Spinal cord (tissue), 9 donors: ENCODE measurements at regions not wholly inside any gene's neighbourhood (a gene's known extent, or its start where the extent isn't known, plus 50 kb on each side); places are given as distances from the start of the nearest gene placed in this dataset.
A peak's percentile ranks its signal among the peaks of the same experiment; 100 is the strongest.
"Not testable (repeated sequence)": the region's sequence is repeated elsewhere in the genome, so short reads cannot be mapped to it uniquely, and the experiment has no call there.

Source experiments
- DNase-seq, 6 donors: peaks; one replicate each; pipeline versions ENCODE4 v3.0.0 to v3.0.0-alpha.2; 2013 to 2015; ENCODE audit warnings: low spot score in 6 of 6, low read depth in 4 of 6
- H3K27ac ChIP-seq: one replicate; pipeline ENCODE4 v1.5.1; 2013; ENCODE audit warnings: low read depth, low read length, control low read depth
- H3K27me3 ChIP-seq: one replicate; pipeline ENCODE4 v1.6.1; 2013; ENCODE audit warnings: low read length; ENCODE audit not compliant: control insufficient read depth, insufficient read depth
- H3K36me3 ChIP-seq: one replicate; pipeline ENCODE4 v1.6.1; 2013; ENCODE audit warnings: low read length; ENCODE audit not compliant: control insufficient read depth, insufficient read depth
- H3K4me1 ChIP-seq: one replicate; pipeline ENCODE4 v1.6.1; 2013; ENCODE audit warnings: low read length; ENCODE audit not compliant: control insufficient read depth, insufficient read depth
- H3K4me3 ChIP-seq: one replicate; pipeline ENCODE4 v1.5.1; 2013; ENCODE audit warnings: low read depth, low read length, control low read depth
- H3K9me3 ChIP-seq: one replicate; pipeline ENCODE4 v1.6.1; 2013; ENCODE audit warnings: low read length; ENCODE audit not compliant: control insufficient read depth, insufficient read depth
- WGBS: methylation state at CpG from one replicate; pipeline ENCODE4 v1.1.5; 2013; ENCODE audit warnings: missing lambda C conversion rate; ENCODE audit not compliant: insufficient coverage; 5-methylcytosine and 5-hydroxymethylcytosine counted together
- donor health status: healthy.

GRCh38 chrX:151042842-151043241 is 59.7 kb downstream of the HMGB3 start:
- 34% methylated on average over 2 of the region's 2 CpGs for WGBS
- H3K4me3 ChIP-seq: no peak overlapping the region
- no peaks in the 10 kb centered on the region for H3K36me3 ChIP-seq
- DNase-seq: no peak
- H3K27me3 ChIP-seq: no peaks in the 10 kb centered on the region
- H3K27ac ChIP-seq: no peak overlapping the region
- H3K9me3 ChIP-seq: no peaks in the 10 kb centered on the region
- no peaks in the 10 kb centered on the region for H3K4me1 ChIP-seq

GRCh38 chrX:151066373-151066772 is 83.2 kb downstream of the HMGB3 start:
- WGBS: no CpG with 5 or more reads among the region's 3 CpGs

GRCh38 chrX:151073767-151074166 is 90.6 kb downstream of the HMGB3 start:
- Histone ChIP-seq H3K4me3 (no peak overlapping the region), H3K27ac (no peak overlapping the region), H3K27me3 (no peaks in the 10 kb centered on the region), H3K9me3 (no peaks in the 10 kb centered on the region), H3K36me3 (no peaks in the 10 kb centered on the region), H3K4me1 (no peaks in the 10 kb centered on the region)
- 95% methylated on average over 12 of the region's 12 CpGs for WGBS
- no peak for DNase-seq

More at GRCh38 chrX:151066373-151066772, 83.2 kb downstream of the HMGB3 start:
- not testable (repeated sequence) for H3K36me3 ChIP-seq, H3K27me3 ChIP-seq, H3K27ac ChIP-seq, H3K9me3 ChIP-seq, DNase-seq, H3K4me3 ChIP-seq, H3K4me1 ChIP-seq

GRCh38 chrX:151081016-151081415 is 95.4 kb upstream of the GPR50 start:
- H3K36me3 ChIP-seq: no peaks in the 10 kb centered on the region
- DNase-seq: peak in 1 of 6 donors; percentile 49
- no peak overlapping the region for H3K27ac ChIP-seq
- no peaks in the 10 kb centered on the region for H3K9me3 ChIP-seq
- no peaks in the 10 kb centered on the region for H3K27me3 ChIP-seq
- H3K4me1 ChIP-seq: peaks cover 11% of the 10 kb centered on the region
- WGBS: 75% methylated on average over 9 of the region's 9 CpGs
- H3K4me3 ChIP-seq: no peak overlapping the region

GRCh38 chrX:151082077-151082948 is 94.1 kb upstream of the GPR50 start:
- Histone ChIP-seq H3K4me3 (peak overlapping the region; percentile 6), H3K27ac (no peak overlapping the region), H3K27me3 (no peaks in the 10 kb centered on the region), H3K4me1 (peaks cover 11% of the 10 kb centered on the region), H3K36me3 (no peaks in the 10 kb centered on the region), H3K9me3 (no peaks in the 10 kb centered on the region)
- WGBS: 13% methylated on average over 37 of the region's 41 CpGs
- peak in 5 of 6 donors; percentile 27 to 87 (median 49) for DNase-seq

GRCh38 chrX:151084454-151084853 is 91.9 kb upstream of the GPR50 start:
- no peak overlapping the region for H3K4me3 ChIP-seq
- no peaks in the 10 kb centered on the region for H3K27me3 ChIP-seq
- peaks cover 11% of the 10 kb centered on the region for H3K4me1 ChIP-seq
- no peaks in the 10 kb centered on the region for H3K36me3 ChIP-seq
- H3K9me3 ChIP-seq: no peaks in the 10 kb centered on the region
- no peak overlapping the region for H3K27ac ChIP-seq
- no peak for DNase-seq
- WGBS: 73% methylated on average over 1 of the region's 1 CpG

- no peaks in the 10 kb centered on the region for H3K9me3 ChIP-seq
- WGBS: 88% methylated on average over 1 of the region's 3 CpGs
- H3K36me3 ChIP-seq: no peaks in the 10 kb centered on the region
- no peaks in the 10 kb centered on the region for H3K27me3 ChIP-seq
- peaks cover 11% of the 10 kb centered on the region for H3K4me1 ChIP-seq
- H3K27ac ChIP-seq: no peak overlapping the region
- no peak for DNase-seq
- H3K4me3 ChIP-seq: no peak overlapping the region
Measured at GRCh38 chrX:151085207-151085606, 91.2 kb upstream of the GPR50 start.

GRCh38 chrX:151088221-151088620 is 88.2 kb upstream of the GPR50 start:
- no peak for DNase-seq
- no peaks in the 10 kb centered on the region for H3K36me3 ChIP-seq
- no peaks in the 10 kb centered on the region for H3K4me1 ChIP-seq
- no peak overlapping the region for H3K27ac ChIP-seq
- WGBS: 76% methylated on average over 2 of the region's 3 CpGs
- H3K9me3 ChIP-seq: no peaks in the 10 kb centered on the region
- H3K27me3 ChIP-seq: no peaks in the 10 kb centered on the region
- no peak overlapping the region for H3K4me3 ChIP-seq

- Histone ChIP-seq H3K36me3 (no peaks in the 10 kb centered on the region), H3K9me3 (no peaks in the 10 kb centered on the region), H3K4me1 (no peaks in the 10 kb centered on the region), H3K4me3 (no peak overlapping the region), H3K27me3 (no peaks in the 10 kb centered on the region), H3K27ac (no peak overlapping the region)
- WGBS: 58% methylated on average over 2 of the region's 6 CpGs
- DNase-seq: no peak
Measured at GRCh38 chrX:151099001-151099400, 77.4 kb upstream of the GPR50 start.

GRCh38 chrX:151100799-151101198 is 75.6 kb upstream of the GPR50 start:
- DNase-seq: no peak
- Histone ChIP-seq H3K36me3 (no peaks in the 10 kb centered on the region), H3K27me3 (no peaks in the 10 kb centered on the region), H3K27ac (no peak overlapping the region), H3K4me1 (no peaks in the 10 kb centered on the region), H3K9me3 (no peaks in the 10 kb centered on the region), H3K4me3 (no peak overlapping the region)
- WGBS: no CpG with 5 or more reads among the region's 1 CpG
